BJ (cell line): ENCODE measurements at regions not wholly inside any gene's neighbourhood (a gene's known extent, or its start where the extent isn't known, plus 50 kb on each side); places are given as distances from the start of the nearest gene placed in this dataset.

Experiments
- CTCF ChIA-PET: fragments of 350-600 bp; formaldehyde crosslinking; extraction: SDS; loops from one replicate; lab custom pipeline; 2021; ENCODE audit warnings: antibody characterized with exemption, inconsistent platforms; lab: Yijun Ruan, JAX
- POLR2A ChIA-PET: fragments of 300-600 bp; sonication (Branson Sonifier 250); formaldehyde crosslinking; extraction: SDS; loops from one replicate; lab custom pipeline; 2021; ENCODE audit warnings: antibody characterized with exemption; lab: Charles Lee
- DNase-seq: peaks from one replicate; pipeline ENCODE4 v3.0.0-alpha.2; 2011; ENCODE audit warnings: low read depth
- H3K27me3 ChIP-seq: 2 replicates; pipeline ENCODE4 v1.6.0; 2011; ENCODE audit warnings: low read length; ENCODE audit not compliant: control insufficient read depth, insufficient read depth
- H3K36me3 ChIP-seq: 2 replicates; pipeline ENCODE4 v1.5.1; 2011; ENCODE audit warnings: low read length; ENCODE audit not compliant: control insufficient read depth, insufficient read depth
- H3K4me3 ChIP-seq: 2 replicates; pipeline ENCODE4 v1.5.1; 2011; ENCODE audit warnings: low read depth, mild to moderate bottlenecking, control low read depth, low read length
- CTCF ChIP-seq: IDR thresholded peaks from 2 replicates; pipeline ENCODE4 v1.5.1; 2011; ENCODE audit warnings: low read depth, mild to moderate bottlenecking, control low read depth, inconsistent platforms, low read length, moderate library complexity; ENCODE audit not compliant: insufficient read depth

GRCh38 chr13:81314461-81314860, 973.5 kb upstream of the SPRY2 start:
- Histone ChIP-seq H3K4me3 (no peak overlapping the region), H3K36me3 (no peaks in the 10 kb centered on the region), H3K27me3 (no peaks in the 10 kb centered on the region)
- no peak for TF ChIP-seq CTCF
- ChIA-PET POLR2A (no interaction called here), CTCF (no interaction called here)
- no peak for DNase-seq

GRCh38 chr13:81305928-81306327, 965.0 kb upstream of the SPRY2 start:
- Histone ChIP-seq H3K27me3 (no peaks in the 10 kb centered on the region), H3K4me3 (no peak overlapping the region), H3K36me3 (no peaks in the 10 kb centered on the region)
- TF ChIP-seq CTCF, result no peak
- DNase-seq, result no peak
- POLR2A ChIA-PET, result no interaction called here
- CTCF ChIA-PET, result no interaction called here

GRCh38 chr13:81304121-81304659, 963.3 kb upstream of the SPRY2 start:
- CTCF ChIA-PET, result no interaction called here
- POLR2A ChIA-PET, result no interaction called here

GRCh38 chr13:81302677-81303076, 961.8 kb upstream of the SPRY2 start:
- Histone ChIP-seq H3K27me3 (no peaks in the 10 kb centered on the region), H3K36me3 (no peaks in the 10 kb centered on the region), H3K4me3 (no peak overlapping the region)
- ChIA-PET POLR2A (no interaction called here), CTCF (interaction anchor here (0.8 kb wide), 1 partner anchor 86 kb away, joined by 3 read pairs; no protein-coding TSS in a partner anchor)
- no peak for DNase-seq
- TF ChIP-seq CTCF, result no peak

More at GRCh38 chr13:81304121-81304659, 963.3 kb upstream of the SPRY2 start:
- Histone ChIP-seq H3K36me3 (no peaks in the 10 kb centered on the region), H3K27me3 (no peaks in the 10 kb centered on the region), H3K4me3 (no peak overlapping the region)
- TF ChIP-seq CTCF, result no peak
- DNase-seq, result no peak

- no peak for DNase-seq
- TF ChIP-seq CTCF, result no peak
- ChIA-PET CTCF (interaction anchor here (0.7 to 0.8 kb wide), 2 partner anchors 22 to 86 kb away, joined by 3 read pairs; no protein-coding TSS in a partner anchor), POLR2A (no interaction called here)
- H3K27me3 ChIP-seq, result no peaks in the 10 kb centered on the region
- H3K4me3 ChIP-seq, result no peak overlapping the region
- H3K36me3 ChIP-seq, result no peaks in the 10 kb centered on the region
Observed at GRCh38 chr13:81302125-81302524, 961.2 kb upstream of the SPRY2 start.
